RKO (cell line): ENCODE measurements at regions not wholly inside any gene's neighbourhood (a gene's known extent, or its start where the extent isn't known, plus 50 kb on each side); places are given as distances from the start of the nearest gene placed in this dataset.

Experiments used
- DNase-seq: peaks from one replicate; pipeline ENCODE4 v3.0.0-alpha.2; 2016; ENCODE audit warnings: low spot score

- no peak for DNase-seq
Measured at GRCh38 chr1:73644198-73644597, 553.8 kb downstream of the LRRIQ3 start.

GRCh38 chr1:73639494-73639893 lies 558.5 kb downstream of the LRRIQ3 start:
- DNase-seq = no peak

GRCh38 chr1:73637264-73637663 lies 560.7 kb downstream of the LRRIQ3 start:
- DNase-seq = no peak

- no peak for DNase-seq
Measured at GRCh38 chr1:73635021-73635420, 563.0 kb downstream of the LRRIQ3 start.

GRCh38 chr1:73627723-73628122 lies 570.3 kb downstream of the LRRIQ3 start:
- no peak for DNase-seq

- DNase-seq = no peak
Measured at GRCh38 chr1:73626326-73626725, 571.6 kb downstream of the LRRIQ3 start.

- DNase-seq = no peak
Measured at GRCh38 chr1:73623946-73624345, 574.0 kb downstream of the LRRIQ3 start.

GRCh38 chr1:73617145-73617544 lies 580.8 kb downstream of the LRRIQ3 start:
- no peak for DNase-seq

- DNase-seq = no peak
Measured at GRCh38 chr1:73611681-73612080, 586.3 kb downstream of the LRRIQ3 start.

GRCh38 chr1:73604739-73605138 lies 593.2 kb downstream of the LRRIQ3 start:
- DNase-seq = no peak

- no peak for DNase-seq
Measured at GRCh38 chr1:73604211-73604610, 593.8 kb downstream of the LRRIQ3 start.

- no peak for DNase-seq
Measured at GRCh38 chr1:73593804-73594203, 604.2 kb downstream of the LRRIQ3 start.

GRCh38 chr1:73593364-73593763 lies 604.6 kb downstream of the LRRIQ3 start:
- peak; percentile 47 for DNase-seq

GRCh38 chr1:73587080-73587479 lies 610.9 kb downstream of the LRRIQ3 start:
- DNase-seq = no peak

GRCh38 chr1:73577206-73577605 lies 620.8 kb downstream of the LRRIQ3 start:
- no peak for DNase-seq

GRCh38 chr1:73576083-73576482 lies 621.9 kb downstream of the LRRIQ3 start:
- no peak for DNase-seq

GRCh38 chr1:73564294-73564693 lies 633.7 kb downstream of the LRRIQ3 start:
- no peak for DNase-seq

- DNase-seq = no peak
Measured at GRCh38 chr1:73556270-73556669, 641.7 kb downstream of the LRRIQ3 start.

- DNase-seq = no peak
Measured at GRCh38 chr1:73537400-73537799, 660.6 kb downstream of the LRRIQ3 start.

- DNase-seq = no peak
Measured at GRCh38 chr1:73517603-73518191, 680.3 kb downstream of the LRRIQ3 start.

- DNase-seq = no peak
Measured at GRCh38 chr1:73516451-73516850, 681.5 kb downstream of the LRRIQ3 start.

- no peak for DNase-seq
Measured at GRCh38 chr1:73511038-73511437, 686.9 kb downstream of the LRRIQ3 start.

GRCh38 chr1:73500154-73500553 lies 697.8 kb downstream of the LRRIQ3 start:
- DNase-seq = no peak

- DNase-seq = no peak
Measured at GRCh38 chr1:73499671-73500070, 698.3 kb downstream of the LRRIQ3 start.

GRCh38 chr1:73491621-73492020 lies 706.4 kb downstream of the LRRIQ3 start:
- no peak for DNase-seq
